Activated gamma-delta T cell treated with Interleukin-2 at 50 U/mL for 16 hours (primary cell): ENCODE measurements at regions not wholly inside any gene's neighbourhood (a gene's known extent, or its start where the extent isn't known, plus 50 kb on each side); places are given as distances from the start of the nearest gene placed in this dataset.
A peak's percentile ranks its signal among the peaks of the same experiment; 100 is the strongest.
"Not testable (repeated sequence)": the region's sequence is repeated elsewhere in the genome, so short reads cannot be mapped to it uniquely, and the experiment has no call there.

Experiments used
- DNase-seq: peaks from one replicate; pipeline ENCODE4 v3.0.0-alpha.2; 2020

DNA sequence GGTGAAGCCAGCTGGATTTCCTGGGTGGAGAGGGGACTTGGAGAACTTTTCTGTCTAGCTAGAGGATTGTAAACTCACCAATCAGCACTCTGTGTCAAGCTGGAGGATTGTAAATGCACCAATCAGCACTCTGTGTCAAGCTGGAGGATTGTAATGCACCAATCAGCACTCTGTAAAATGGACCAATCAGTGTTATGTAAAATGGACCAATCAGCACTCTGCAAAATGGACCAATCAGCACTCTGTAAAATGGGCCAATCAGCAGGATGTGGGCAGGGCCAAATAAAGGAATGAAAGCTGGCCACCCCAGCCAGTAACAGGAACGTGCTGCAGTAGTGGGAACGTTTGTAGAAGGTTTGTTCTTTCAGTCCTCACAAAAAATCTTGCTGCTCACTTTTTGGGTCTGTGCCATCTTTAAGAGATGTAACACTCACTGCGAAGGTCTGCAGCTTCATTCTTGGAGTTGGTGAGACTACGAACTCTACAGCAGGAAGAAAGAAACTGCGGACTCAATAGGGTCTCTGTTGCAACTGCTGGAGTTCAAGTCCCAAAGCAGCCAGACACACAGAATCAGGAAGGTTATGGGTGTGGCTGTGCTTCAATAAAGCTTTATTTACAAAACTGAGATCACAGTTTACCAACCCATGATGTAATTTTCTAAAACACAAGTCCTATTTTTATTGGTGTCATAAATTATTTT lies 145.7 kb upstream of the ERCC6L2 start:
- no peak for DNase-seq

DNA sequence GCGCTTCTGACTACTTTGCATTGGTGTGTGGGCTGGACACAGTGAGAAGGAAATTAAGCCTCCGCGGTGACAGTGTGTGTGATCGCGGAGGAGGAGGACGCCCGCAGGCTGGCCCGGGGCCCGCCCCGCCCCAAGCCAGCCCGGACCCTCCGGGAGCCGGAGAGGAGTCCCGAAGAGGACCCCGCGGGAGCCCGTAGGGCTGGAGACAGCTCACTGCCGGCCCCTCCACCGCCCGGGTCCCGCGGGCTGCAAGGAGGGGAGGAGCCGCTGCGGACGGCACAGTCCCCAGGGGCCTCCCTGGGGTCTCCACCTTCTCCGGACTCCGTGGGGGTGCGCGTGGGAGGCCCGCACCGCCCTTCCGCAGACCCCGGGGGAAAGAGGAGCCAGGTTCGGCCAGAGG lies 146.4 kb upstream of the ERCC6L2 start:
- DNase-seq: no peak

DNA sequence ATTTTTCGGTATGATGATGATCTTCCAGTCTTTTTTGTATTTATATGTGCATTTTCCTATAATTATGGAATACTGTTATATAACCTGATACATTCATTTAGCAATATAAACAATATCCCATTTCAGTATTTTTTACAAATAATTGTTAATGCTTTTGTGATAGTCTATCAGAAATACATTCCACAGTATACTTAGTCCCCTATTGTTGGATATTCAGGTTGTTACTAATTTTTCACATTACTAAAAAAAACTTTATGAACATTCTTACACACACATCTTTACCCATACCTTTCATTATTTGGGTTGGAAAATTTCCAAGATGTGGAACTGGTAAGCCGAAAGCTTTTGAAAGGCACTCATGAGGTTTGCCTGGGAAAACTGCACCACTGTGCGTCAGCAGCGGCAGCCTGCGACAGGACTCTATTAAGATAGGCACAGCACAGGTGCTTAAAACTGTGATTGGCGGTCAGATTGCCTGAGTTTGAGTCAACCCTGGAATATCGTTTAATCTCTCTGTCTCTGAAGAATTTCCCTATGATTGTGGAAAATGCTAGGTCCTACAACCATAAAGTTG lies 147.5 kb upstream of the ERCC6L2 start:
- no peak for DNase-seq

DNA sequence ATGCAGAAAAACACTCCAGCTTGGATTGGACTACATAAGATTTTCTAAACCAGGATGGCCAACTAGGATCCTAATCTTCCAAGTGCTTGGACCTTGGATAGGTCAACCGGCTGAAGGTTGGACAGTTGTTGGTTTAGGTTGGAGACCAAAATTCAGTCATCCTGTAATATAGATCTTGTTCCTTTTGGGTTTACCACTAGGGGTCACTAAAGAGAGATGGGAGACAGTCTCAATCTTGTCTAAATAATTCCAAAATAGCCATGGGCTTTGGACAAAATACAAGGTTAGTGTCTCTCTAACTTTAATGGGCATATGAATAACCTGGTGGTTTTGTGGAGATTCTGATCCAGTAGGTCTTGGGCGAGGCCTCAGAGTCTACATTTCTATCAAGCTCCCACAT lies 148.7 kb upstream of the ERCC6L2 start:
- no peak for DNase-seq

DNA sequence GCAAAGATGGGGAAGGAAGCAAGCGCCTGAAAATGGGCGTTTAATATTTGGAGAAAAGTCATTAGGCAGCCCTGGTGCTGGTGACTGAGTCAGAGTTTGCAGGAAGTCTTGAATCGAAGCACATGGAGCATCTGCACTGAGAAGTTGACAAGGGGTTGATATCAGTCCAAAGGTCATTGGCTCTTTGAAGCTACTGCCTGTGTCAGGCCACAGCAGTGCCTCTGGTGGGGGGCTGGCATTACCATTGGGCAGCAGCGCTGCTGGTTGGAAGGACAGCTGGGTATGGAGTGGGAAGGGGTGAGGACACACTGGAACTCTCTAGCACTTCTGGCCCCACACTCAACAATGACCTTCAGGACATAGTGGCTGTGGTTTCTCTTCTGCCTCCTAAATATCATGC lies 150.4 kb upstream of the ERCC6L2 start:
- DNase-seq: no peak

DNA sequence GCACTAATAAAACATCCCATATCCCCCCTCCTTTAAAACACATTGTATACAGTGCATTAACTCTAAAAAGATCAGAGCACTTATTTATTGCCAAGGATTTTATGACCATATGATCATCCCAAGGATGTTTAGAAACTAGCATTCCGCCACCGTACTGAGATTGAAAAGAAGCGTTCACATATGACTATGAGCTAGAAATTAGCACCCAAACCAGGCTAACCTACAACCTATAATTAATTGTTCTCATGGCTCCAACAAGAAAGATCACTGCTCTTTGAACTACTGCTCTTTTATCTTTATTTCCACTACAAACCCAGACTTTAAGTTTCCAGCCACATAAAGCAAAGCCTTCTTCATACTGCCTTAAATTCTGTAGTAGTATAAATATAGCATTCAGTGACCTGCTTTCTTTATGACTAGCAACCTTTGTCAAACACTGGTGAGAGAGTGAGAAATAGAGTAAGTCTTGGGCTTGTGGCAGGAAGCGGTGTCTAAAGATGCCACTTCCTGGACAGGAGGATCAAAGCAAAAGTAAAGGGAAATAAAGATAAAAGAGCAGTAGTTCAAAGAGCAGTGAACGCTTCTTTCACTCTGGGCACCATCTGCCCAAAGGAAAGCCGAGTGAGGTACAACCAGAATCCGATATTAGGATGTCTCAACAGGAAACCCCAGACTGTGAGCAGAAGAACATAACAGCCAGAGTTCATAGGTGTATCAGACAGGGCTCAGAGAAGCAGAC lies 151.1 kb upstream of the ERCC6L2 start:
- DNase-seq: peak; percentile 58

DNA sequence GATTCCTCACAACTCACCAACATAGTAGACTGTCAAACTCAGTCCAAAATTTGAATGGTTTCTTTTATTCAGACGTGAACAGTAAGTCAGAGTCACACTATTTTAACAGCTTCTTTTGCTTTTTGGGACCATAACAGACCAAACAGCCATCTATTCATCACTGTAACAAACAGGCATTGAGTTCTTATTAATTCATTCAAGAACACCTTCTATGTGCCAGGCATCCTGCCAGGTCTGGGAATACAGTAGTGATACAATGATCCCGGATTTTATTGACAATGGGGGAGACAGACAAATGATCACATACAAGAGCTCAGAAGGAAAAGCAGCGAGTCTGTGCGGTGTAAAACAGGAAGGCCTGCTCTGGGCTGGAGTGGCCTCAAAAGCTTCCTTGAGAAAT lies 153.3 kb upstream of the ERCC6L2 start:
- DNase-seq: no peak

DNA sequence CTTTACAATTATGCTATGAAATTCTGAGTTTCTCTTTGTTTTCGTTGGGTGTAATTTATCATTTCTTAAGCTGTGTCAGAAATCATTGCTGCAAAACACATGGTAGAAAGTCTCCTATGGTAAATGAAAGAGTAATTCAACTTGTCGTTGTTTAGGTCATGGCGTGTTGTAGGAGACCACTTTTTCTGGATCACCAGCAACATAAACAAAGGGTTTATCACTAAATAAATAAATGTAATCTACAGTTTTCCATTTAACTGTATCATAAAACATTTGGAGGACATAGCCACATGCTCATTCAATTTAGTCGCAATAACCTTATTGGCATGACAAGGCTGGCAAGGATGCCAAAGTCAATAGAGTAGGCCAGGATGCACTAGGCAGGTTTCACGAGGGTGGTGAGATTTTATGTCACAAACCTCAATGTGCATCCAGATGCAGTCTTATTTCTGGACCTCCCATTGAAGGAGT lies 154.4 kb upstream of the ERCC6L2 start:
- no peak for DNase-seq

DNA sequence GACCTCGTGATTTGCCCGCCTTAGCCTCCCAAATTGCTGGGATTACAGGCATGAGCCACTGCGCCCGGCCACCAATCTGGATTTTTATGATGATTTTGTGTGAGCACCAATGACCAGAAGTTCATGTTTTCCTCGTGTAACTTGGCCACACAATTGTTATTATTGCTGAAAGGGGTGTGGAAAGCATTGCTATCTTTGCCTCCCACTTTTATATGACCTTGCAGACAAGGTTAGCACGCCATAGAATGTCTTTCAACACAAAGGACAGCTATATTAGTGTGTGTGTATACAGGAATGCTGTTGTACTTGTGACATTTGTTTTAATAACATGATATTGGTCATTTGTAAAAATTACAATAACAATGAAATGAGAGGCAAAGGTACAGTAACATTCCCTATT lies 155.0 kb upstream of the ERCC6L2 start:
- no peak for DNase-seq

DNA sequence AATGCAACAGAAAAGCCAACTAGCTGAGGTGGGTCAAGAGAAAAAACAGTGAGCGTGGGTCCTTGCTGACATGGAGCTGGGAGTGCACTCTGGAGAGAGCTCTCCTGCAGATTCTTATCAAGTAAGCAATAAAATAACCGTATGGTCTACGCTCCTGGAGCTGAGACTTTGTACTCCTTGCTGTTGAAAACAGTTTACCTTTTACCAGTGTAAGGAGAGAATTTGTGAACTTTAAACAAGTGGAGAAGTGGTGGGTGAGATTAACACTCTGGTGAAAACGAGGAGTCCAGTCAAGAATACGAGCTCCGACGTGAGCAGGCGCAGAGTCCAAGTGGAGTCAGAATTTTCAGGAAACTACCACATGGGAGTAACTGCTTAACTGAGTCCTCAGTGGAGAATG lies 156.1 kb upstream of the ERCC6L2 start:
- no peak for DNase-seq

DNA sequence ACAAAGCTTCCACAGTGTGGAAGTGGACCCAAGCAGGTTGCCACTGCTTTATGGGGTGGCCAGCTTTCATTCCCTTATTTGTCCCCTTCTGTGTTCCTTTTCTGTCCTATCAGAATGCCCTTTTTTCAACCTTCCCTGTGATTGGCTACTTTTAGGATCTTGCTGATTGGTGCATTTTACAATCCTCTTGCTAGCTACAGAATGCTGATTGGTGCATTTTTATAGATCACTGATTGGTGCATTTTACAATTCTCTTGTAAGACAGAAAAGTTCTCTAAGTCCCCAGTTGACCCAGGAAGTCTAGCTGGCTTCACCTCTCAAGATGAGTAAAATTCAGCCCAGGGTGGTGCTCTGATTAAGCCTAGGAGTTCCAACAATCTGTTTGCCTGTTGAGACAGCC lies 157.2 kb upstream of the ERCC6L2 start:
- DNase-seq: no peak

DNA sequence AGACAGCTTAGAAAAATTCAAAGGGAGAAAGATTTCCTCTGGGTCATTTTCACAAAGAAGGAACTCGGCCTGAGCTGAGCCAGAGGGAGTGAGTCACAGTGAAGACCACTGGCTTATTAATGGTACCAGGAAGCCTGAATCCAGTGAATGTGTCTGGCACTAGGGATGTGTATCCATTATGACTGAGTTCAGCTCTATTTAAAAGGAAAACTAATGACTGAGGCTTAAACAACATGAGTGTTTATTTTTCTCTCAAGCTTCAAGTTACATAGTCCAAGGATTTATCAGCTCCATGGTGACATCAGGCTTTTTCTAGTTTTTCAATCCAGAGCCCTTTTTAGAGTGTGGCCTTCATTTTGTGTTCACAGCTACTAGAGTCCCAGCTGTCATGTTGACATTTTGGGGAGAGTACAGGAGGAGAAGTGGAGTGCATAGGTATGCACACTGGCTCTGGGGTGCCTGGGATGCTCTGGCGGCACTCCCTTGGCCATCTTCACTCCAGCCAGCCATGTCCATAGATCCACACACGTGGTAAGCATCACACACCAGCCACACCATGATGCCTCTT lies 159.5 kb upstream of the ERCC6L2 start:
- DNase-seq: no peak

DNA sequence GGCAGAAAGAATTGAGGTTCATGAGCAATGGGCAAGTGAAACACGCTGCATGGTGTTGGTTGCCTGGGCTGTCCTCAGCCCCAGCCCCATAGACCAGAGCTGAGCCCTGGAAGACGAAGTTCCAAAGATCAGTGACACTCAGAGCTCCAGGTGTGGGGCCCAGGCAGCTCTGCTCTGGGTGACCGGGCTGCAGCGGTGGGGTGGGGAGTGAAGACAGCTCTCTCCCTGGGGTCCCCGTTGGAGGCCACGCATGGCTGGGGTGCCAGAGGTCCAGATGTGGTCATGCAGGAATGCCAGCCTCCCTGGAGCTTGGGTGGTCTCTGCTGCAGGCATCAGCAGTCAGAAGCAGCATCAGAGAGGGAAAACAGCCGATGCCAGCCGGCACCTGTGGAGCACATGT lies 165.0 kb upstream of the ERCC6L2 start:
- DNase-seq: no peak

DNA sequence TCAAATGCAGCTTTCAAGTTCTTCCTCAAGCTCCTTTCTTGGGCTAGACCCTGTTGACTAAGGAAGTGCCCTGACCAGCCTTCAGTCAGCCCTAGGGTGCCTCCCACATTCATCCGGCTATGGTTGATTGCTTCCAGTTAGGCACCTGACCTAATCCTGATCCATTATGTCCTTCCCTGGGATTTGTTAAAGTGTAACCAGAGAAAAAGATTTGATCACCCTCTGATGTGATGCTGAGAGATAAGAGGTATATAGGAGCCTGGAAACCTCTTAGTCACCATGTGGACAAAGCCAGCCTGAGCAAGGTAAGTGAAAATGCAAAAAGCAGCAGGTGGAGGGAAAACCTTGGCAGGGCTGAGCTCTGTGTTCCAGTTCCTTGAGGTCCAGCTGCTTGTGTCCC lies 178.8 kb upstream of the ERCC6L2 start:
- DNase-seq: no peak

DNA sequence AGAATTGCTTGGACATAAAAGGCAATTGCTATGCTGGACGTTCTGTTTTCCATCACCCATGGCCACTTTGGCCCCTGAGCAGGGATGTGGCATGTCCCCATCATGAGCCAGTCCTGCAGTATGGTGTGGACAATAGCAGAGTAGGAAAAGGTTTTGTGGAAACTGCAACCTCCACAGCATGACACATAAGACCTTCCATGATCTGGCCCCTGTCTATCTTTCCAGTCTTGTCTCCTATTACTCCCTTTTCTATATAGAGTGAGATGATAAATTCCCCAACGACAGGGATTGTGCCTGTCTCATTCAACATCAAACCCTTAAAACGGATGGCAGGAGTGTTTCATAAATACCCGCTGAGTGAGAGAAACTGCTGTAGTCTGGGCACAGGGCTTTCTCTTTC lies 174.7 kb upstream of the PTCH1 start:
- DNase-seq: no peak

DNA sequence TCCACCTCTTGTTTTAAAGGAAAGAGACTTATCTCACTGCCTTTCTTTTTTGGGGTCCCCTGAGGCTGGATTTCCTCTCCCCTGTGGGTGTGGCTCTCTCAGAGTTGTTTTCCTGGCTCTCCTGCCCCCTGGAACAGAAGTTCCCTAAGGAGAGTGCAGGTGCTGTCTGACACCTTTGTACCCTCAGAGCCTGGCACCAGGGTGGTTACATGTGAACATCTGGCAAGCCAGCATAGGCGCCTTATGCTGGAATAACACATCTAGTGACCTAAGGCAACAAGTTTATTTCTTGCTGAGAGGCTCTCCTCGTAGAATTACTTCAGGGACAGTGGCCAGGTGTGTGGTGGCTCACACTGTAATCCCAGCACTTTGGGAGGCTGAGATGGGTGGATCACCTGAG lies 172.9 kb upstream of the PTCH1 start:
- no peak for DNase-seq

DNA sequence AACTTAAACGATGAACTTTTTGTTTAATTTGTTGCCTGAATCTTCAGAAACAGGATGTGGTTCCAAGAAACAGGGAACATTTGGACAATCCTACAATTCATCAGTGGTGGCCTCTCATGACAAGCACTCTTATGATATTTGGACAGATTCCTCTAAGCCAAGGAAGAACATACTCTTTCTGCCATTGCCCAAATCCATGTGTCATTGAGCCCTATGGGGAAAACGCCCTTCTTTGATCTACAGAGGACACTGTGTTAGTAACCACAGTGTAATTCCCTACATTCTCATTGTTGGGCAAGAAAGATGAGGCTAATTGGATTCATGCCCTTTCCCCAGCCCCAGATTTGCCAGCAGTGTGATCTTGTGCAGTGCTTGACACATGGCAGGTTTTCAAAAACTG lies 167.7 kb upstream of the PTCH1 start:
- DNase-seq: no peak

DNA sequence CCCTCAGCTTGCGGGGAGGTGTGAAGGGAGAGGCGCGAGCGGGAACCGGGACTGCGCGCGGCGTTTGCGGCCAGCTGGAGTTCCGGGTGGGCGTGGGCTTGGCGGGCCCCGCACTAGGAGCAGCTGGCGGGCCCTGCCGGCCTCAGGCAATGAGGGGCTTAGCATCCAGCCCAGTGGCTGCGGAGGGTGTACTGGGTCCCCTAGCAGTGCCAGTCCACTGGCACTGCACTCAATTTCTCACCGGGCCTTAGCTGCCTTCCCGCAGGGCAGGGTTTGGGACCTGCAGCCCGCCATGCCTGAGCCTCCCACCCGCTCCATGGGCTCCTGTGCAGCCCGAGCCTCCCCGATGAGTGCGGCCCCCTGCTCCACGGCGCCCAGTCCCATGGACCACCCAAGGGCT lies 163.5 kb upstream of the PTCH1 start:
- not testable (repeated sequence) for DNase-seq

DNA sequence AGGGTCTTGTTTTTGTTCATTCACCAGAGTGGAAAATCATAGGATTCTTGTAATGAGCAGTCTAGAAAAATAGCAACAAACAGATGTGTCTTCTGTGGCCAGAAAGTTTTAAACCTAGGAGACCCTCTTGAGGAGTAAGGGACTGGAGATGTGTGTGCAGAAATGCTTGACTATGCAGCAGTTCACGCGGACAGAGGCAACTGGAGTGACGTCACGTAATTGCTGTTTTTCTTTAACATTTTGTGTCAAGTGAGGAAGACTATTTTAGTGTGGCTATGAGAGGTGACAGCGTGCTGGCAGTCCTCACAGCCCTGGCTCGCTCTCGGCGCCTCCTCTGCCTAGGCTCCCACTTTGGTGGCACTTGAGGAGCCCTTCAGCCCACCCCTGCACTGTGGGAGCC lies 163.1 kb upstream of the PTCH1 start:
- no peak for DNase-seq

DNA sequence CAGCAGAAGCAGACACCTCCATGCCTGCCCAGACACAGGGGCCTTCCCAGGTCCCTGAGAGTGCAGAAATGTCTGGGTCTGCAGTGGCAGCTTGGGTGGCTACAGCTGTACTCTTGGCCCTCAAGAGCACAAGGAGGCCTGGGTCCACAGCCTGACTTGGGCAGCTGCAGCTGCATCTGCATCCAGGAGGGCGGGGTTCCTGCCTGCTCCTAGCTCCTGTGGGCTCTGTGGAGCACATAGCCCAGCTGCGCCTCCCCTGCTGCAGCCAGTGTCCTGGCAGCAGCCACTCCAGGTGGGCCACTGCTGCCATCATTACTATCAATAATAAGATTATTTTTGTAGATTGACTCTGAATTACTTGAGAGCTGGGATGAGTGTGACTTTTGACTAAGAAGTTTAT lies 162.0 kb upstream of the PTCH1 start:
- DNase-seq: no peak

DNA sequence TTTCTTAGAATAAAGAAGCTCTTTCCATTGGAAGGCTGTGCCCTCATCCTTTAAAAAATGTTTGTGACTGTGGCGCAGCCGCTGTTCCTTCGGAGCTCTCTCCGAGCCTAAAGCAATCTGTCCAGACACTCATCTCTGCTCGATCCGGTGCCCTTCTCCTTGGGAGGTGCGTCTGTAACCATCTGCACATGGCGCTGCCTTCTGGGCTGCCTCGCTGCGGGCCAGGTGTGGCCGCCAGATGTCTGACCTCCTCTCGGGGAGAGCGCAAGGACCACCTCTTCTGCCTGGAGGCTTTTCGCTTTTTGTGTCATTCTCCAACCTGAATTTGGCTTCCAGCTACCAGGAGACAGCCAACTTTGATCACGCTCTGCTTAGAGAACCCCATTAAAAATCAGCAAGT lies 153.4 kb upstream of the PTCH1 start:
- no peak for DNase-seq

DNA sequence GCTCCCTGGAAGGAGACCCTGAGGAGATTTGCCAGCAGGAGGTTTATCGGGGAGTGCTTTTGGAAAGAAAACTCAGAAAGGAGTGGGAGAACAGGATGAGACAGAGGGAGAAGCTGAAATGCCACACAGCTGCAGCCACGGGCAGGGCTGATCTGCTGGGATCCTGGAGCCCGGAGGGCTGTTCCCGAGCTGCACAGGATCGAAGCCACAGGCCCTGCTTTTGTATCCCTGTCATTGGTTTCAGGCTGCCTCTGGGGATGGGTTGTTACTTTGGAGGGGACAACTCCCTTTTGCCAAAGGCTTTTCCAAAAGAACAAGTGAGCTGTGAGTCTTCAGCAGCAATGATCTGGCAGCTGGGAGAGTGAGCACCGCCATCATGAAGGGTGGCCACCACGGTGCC lies 152.5 kb upstream of the PTCH1 start:
- DNase-seq: no peak

DNA sequence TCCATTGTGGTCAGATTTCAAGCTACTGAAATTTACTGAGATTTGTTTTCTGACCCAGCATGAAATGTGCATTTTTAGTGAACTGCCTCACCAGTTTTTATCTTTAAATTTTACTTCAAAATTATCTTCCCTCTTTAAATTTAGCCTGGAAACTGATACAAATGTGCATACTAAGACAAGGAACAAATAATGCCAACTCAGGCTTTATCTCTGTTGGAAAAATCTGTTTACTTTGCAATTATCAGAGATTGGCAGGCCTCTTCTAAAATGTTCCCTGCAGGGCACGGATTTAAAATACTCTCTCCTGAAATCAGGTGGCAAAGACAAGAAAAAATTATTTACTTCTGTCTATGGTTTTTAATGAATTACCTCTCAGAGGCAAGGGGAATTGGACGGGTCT lies 151.0 kb upstream of the PTCH1 start:
- no peak for DNase-seq

DNA sequence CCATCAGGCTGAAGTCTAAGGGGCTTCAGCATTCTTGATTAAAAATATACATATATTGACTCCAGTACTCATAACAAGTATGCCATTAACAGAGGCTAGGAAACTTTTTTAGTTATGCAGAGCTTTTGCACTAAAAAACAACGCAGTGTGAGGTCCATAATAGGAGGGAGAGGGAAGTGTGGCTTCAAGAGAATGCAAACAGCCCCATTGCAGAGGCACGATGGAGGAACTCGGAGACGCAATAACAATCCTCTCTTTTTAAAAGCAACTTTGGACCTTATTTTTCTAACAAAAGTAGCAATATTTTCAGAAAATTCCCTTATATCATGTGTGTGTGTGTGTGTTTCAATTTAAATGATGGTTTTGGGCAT lies 150.0 kb upstream of the PTCH1 start:
- no peak for DNase-seq
